ENCODE measurements at regions not wholly inside any gene's neighbourhood (a gene's known extent, or its start where the extent isn't known, plus 50 kb on each side); places are given as distances from the start of the nearest gene placed in this dataset.
A peak's percentile ranks its signal among the peaks of the same experiment; 100 is the strongest.

- H3K9me3 Mint-ChIP-seq (ENCODE audit: low read depth, unreplicated experiment): no peaks in the 10 kb centered on the region
- intact Hi-C loops (cut with micrococcal nuclease; ENCODE audit: unreplicated experiment): no loop called here
- no peak overlapping the region for H3K27ac Mint-ChIP-seq (ENCODE audit: unreplicated experiment)
- no peak for DNase-seq
- no peaks in the 10 kb centered on the region for H3K27me3 Mint-ChIP-seq (ENCODE audit: unreplicated experiment)
- peaks cover 11% of the 10 kb centered on the region for H3K4me1 Mint-ChIP-seq (ENCODE audit: low read depth, unreplicated experiment)
- H3K36me3 Mint-ChIP-seq (ENCODE audit: insufficient read depth, unreplicated experiment): peaks cover 10% of the 10 kb centered on the region
- CTCF ChIA-PET: interaction anchor here (0.7 to 1.0 kb wide), 2 partner anchors 16 to 66 kb away, joined by 3 read pairs; no protein-coding TSS in a partner anchor
- BruUV-seq (replicated peaks): no TSS peak
- TF ChIP-seq, protein P1, sequence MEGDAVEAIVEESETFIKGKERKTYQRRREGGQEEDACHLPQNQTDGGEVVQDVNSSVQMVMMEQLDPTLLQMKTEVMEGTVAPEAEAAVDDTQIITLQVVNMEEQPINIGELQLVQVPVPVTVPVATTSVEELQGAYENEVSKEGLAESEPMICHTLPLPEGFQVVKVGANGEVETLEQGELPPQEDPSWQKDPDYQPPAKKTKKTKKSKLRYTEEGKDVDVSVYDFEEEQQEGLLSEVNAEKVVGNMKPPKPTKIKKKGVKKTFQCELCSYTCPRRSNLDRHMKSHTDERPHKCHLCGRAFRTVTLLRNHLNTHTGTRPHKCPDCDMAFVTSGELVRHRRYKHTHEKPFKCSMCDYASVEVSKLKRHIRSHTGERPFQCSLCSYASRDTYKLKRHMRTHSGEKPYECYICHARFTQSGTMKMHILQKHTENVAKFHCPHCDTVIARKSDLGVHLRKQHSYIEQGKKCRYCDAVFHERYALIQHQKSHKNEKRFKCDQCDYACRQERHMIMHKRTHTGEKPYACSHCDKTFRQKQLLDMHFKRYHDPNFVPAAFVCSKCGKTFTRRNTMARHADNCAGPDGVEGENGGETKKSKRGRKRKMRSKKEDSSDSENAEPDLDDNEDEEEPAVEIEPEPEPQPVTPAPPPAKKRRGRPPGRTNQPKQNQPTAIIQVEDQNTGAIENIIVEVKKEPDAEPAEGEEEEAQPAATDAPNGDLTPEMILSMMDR (IDR thresholded peaks at IDR 0.05; ENCODE audit: unreplicated experiment): no peak
- no peak overlapping the region for H3K4me3 Mint-ChIP-seq (ENCODE audit: low read depth, unreplicated experiment)
Observed at GRCh38 chr20:53662595-53662994, 69.0 kb upstream of the ZNF217 start.

DNA sequence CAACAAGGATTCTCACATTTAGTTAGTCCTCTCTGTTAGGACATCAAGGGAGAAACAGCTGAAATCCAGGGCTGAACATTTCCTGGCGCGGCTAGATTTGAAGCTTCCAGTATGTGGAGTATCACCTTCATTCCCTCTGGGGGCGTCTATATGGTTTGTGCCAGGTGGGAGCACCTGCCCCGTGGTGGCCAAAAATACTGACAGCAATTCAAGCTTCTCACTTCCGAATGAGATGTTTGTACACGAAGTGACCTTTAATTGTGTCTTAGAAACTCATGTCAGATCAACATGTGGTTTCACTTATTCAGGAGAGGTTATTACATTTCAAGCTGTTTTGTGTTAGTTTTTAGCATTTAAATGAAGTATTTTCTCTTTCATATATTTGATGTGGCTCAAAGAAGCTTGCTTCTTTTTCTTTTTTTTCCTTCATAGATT, 67.3 kb upstream of the ZNF217 start:
- intact Hi-C loops (cut with micrococcal nuclease; ENCODE audit: unreplicated experiment): loop anchor here (2.0 kb wide), 1 partner anchor 18 kb away; no protein-coding TSS in a partner anchor
- no peak for DNase-seq
- H3K27me3 Mint-ChIP-seq (ENCODE audit: unreplicated experiment): no peaks in the 10 kb centered on the region
- CTCF ChIA-PET: no interaction called here
- H3K9me3 Mint-ChIP-seq (ENCODE audit: low read depth, unreplicated experiment): no peaks in the 10 kb centered on the region
- H3K36me3 Mint-ChIP-seq (ENCODE audit: insufficient read depth, unreplicated experiment): peaks cover 10% of the 10 kb centered on the region
- H3K4me1 Mint-ChIP-seq (ENCODE audit: low read depth, unreplicated experiment): peaks cover 27% of the 10 kb centered on the region
- BruUV-seq (replicated peaks): no TSS peak
- H3K4me3 Mint-ChIP-seq (ENCODE audit: low read depth, unreplicated experiment): no peak overlapping the region
- TF ChIP-seq, protein P1 (IDR thresholded peaks at IDR 0.05; ENCODE audit: unreplicated experiment): no peak
- H3K27ac Mint-ChIP-seq (ENCODE audit: unreplicated experiment): no peak overlapping the region

- Mint-ChIP-seq H3K4me3 (ENCODE audit: low read depth, unreplicated experiment) (peak overlapping the region; percentile 64), H3K27ac (ENCODE audit: unreplicated experiment) (no peak overlapping the region), H3K36me3 (ENCODE audit: insufficient read depth, unreplicated experiment) (peaks cover 10% of the 10 kb centered on the region), H3K9me3 (ENCODE audit: low read depth, unreplicated experiment) (no peaks in the 10 kb centered on the region), H3K4me1 (ENCODE audit: low read depth, unreplicated experiment) (peaks cover 34% of the 10 kb centered on the region), H3K27me3 (ENCODE audit: unreplicated experiment) (no peaks in the 10 kb centered on the region)
- TF ChIP-seq, protein P1 (IDR thresholded peaks at IDR 0.05; ENCODE audit: unreplicated experiment): no peak
- intact Hi-C loops (cut with micrococcal nuclease; ENCODE audit: unreplicated experiment): loop anchor here (2.0 kb wide), 1 partner anchor 19 kb away; no protein-coding TSS in a partner anchor
- BruUV-seq (replicated peaks): no TSS peak
- DNase-seq: no peak
- CTCF ChIA-PET: interaction anchor here (0.6 kb wide), 1 partner anchor 270 kb away, joined by 3 read pairs; no protein-coding TSS in a partner anchor
Observed at GRCh38 chr20:53660078-53660909, 66.7 kb upstream of the ZNF217 start.

DNA sequence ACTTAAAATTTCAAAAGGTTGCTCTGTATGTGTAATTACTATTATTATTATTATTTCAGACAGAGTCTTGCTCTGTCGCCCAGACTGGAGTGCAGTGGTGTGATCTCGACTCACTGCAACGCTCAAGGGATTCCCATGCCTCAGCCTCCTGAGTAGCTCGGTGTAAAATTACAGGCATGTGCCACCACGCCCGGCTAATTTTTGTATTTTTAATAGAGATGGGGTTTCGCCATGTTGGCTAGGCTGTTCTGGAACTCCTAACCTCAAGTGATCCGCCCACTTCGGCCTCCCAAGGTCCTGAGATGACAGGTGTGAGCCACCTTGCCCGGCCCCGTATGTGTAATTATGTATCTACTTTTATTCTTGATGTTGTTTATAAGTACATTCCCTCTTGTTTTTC, 65.3 kb upstream of the ZNF217 start:
- H3K27ac Mint-ChIP-seq (ENCODE audit: unreplicated experiment): no peak overlapping the region
- H3K9me3 Mint-ChIP-seq (ENCODE audit: low read depth, unreplicated experiment): no peaks in the 10 kb centered on the region
- intact Hi-C loops (cut with micrococcal nuclease; ENCODE audit: unreplicated experiment): loop anchor here (5.0 kb wide), 1 partner anchor 37 kb away; no protein-coding TSS in a partner anchor
- DNase-seq: no peak
- no peaks in the 10 kb centered on the region for H3K27me3 Mint-ChIP-seq (ENCODE audit: unreplicated experiment)
- TF ChIP-seq, protein P1 (IDR thresholded peaks at IDR 0.05; ENCODE audit: unreplicated experiment): no peak
- peaks cover 10% of the 10 kb centered on the region for H3K36me3 Mint-ChIP-seq (ENCODE audit: insufficient read depth, unreplicated experiment)
- BruUV-seq (replicated peaks): no TSS peak
- CTCF ChIA-PET: interaction anchor here (0.5 to 1.2 kb wide), 3 partner anchors 14 to 35 kb away, joined by 3 to 5 read pairs (median 3); no protein-coding TSS in a partner anchor
- H3K4me3 Mint-ChIP-seq (ENCODE audit: low read depth, unreplicated experiment): no peak overlapping the region
- H3K4me1 Mint-ChIP-seq (ENCODE audit: low read depth, unreplicated experiment): peaks cover 38% of the 10 kb centered on the region

All from Calu3 (cell line).